ENCODE measurements at regions not wholly inside any gene's neighbourhood (a gene's known extent, or its start where the extent isn't known, plus 50 kb on each side); places are given as distances from the start of the nearest gene placed in this dataset.

DNA sequence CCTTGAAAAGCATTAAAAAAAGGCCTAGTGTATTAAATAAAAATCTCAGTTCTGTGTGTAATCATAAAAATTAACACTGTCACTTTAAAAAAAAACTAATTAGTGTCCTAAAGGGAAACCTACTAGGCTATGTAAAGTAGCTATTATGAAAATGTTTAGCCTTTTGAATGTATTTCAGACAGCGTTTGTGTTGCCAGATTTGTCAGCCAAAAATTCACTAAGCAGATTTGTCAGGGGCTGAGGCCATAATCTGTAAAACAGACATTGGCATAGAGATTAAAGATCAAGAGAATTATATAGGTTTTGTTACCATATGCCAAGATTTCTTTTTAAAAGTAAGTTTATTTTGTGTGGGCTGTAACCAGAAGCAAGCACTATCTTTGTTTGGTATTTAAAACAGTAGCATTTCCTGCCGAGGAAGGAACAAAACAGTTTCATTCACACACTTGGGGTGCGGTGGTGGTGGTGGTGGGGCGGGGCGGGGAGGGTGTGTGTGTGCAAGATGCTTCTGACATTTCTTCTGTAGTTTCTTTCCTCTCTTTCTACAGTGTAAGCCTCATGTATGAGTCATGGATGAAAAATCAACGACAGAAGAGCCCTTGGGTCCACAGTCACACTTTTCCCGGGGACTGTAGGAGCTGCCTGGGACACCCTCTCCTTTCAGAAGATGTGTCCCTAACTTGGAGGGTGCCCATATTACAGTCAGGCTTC is 328.5 kb upstream of the FANCL start:
- H4K20me1 ChIP-seq (replicated peaks in 1 of 2; ENCODE audit: control insufficient read depth in 1 of 2, insufficient read depth in 2 of 2, low read length in 2 of 2) = no peaks in the 10 kb centered on the region
- no peak overlapping the region for H3K27ac ChIP-seq (ENCODE audit: low read depth, low read length)
- no peak overlapping the region for H2BK12ac ChIP-seq (ENCODE audit: low read depth, low read length)
- H3K14ac ChIP-seq (ENCODE audit: insufficient read length) = peak overlapping the region; percentile 87
- H4K91ac ChIP-seq (replicated peaks; ENCODE audit: insufficient read length, low read length) = peak overlapping the region; percentile 17
- H3K4me3 ChIP-seq (ENCODE audit: extremely low read depth in 1 of 4, insufficient read depth in 2 of 4, low read depth in 3 of 4, low read length in 4 of 4) = no peak overlapping the region
- 39% methylated on average over 5 of the region's 7 CpGs; no CpG with 5 or more reads in 1 of the 2 experiments for WGBS, 2 experiments (ENCODE audit: extremely low coverage in 1 of 2, insufficient coverage in 1 of 2, insufficient read length in 1 of 2, insufficient replicate concordance in 2 of 2, low coverage in 1 of 2, low lambda C conversion rate in 2 of 2, missing lambda C conversion rate in 1 of 2)
- H3K23me2 ChIP-seq (ENCODE audit: low read depth, low read length) = no peaks in the 10 kb centered on the region
- no peaks in the 10 kb centered on the region for H3K79me1 ChIP-seq (ENCODE audit: low read depth, low read length)
- peaks cover 2 to 9% (median 5%) of the 10 kb centered on the region in 4 experiments; a peak in 4 of 7 replicates for H3K4me1 ChIP-seq (replicated peaks in 1 of 4; ENCODE audit: control insufficient read depth in 3 of 4, insufficient read depth in 4 of 4, low read length in 3 of 4)
- 0 out of 2 replicates have a peak overlapping the region, but pooled peaks have one; percentile 10 for H2BK5ac ChIP-seq (ENCODE audit: low read depth, low read length)
- H2BK15ac ChIP-seq (ENCODE audit: low read length) = no peak overlapping the region
- H3K9me3 ChIP-seq (ENCODE audit: insufficient read depth in 2 of 2, low read depth in 1 of 2, low read length in 1 of 2) = no peaks in the 10 kb centered on the region
- ChIA-PET CTCF (ENCODE audit: partially characterized antibody) (interaction anchor here (0.8 to 1.9 kb wide), 4 partner anchors 11 to 519 kb away, joined by 3 to 9 read pairs (median 3); no protein-coding TSS in a partner anchor), POLR2A (ENCODE audit: partially characterized antibody) (no interaction called here)
- DNase-seq (ENCODE audit: low read depth in 1 of 2, low spot score in 2 of 2) (no peak), FAIRE-seq (no peak)
- no peak overlapping the region; a peak in 1 of 4 replicates for H3K4me2 ChIP-seq (ENCODE audit: insufficient read depth in 1 of 2, low read depth in 2 of 2, low read length in 2 of 2)
- no peak overlapping the region for H4K8ac ChIP-seq (ENCODE audit: extremely low read depth, insufficient read depth, low read length)
- no peaks in the 10 kb centered on the region for H3K36me3 ChIP-seq (ENCODE audit: control insufficient read depth in 2 of 4, insufficient read depth in 4 of 4, low read length in 3 of 4)
- H3K56ac ChIP-seq (replicated peaks; ENCODE audit: insufficient read length, low read depth, low read length) = no peak overlapping the region
- TF ChIP-seq MAFK (IDR thresholded peaks at IDR 0.05; ENCODE audit: low read depth, low read length) = no peak
- TF ChIP-seq, protein P1, sequence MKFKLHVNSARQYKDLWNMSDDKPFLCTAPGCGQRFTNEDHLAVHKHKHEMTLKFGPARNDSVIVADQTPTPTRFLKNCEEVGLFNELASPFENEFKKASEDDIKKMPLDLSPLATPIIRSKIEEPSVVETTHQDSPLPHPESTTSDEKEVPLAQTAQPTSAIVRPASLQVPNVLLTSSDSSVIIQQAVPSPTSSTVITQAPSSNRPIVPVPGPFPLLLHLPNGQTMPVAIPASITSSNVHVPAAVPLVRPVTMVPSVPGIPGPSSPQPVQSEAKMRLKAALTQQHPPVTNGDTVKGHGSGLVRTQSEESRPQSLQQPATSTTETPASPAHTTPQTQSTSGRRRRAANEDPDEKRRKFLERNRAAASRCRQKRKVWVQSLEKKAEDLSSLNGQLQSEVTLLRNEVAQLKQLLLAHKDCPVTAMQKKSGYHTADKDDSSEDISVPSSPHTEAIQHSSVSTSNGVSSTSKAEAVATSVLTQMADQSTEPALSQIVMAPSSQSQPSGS (IDR thresholded peaks at IDR 0.05; ENCODE audit: low read length) = no peak
- TF ChIP-seq TCF12 (IDR thresholded peaks at IDR 0.05; ENCODE audit: low read depth, low read length) = no peak
- TF ChIP-seq, protein P2, sequence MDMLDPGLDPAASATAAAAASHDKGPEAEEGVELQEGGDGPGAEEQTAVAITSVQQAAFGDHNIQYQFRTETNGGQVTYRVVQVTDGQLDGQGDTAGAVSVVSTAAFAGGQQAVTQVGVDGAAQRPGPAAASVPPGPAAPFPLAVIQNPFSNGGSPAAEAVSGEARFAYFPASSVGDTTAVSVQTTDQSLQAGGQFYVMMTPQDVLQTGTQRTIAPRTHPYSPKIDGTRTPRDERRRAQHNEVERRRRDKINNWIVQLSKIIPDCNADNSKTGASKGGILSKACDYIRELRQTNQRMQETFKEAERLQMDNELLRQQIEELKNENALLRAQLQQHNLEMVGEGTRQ (IDR thresholded peaks at IDR 0.05; ENCODE audit: low read length) = no peak
- TF ChIP-seq BACH1 (IDR thresholded peaks at IDR 0.05; ENCODE audit: low read length) = no peak
- H4K5ac ChIP-seq (ENCODE audit: insufficient read length, low read depth, low read length) = no peak overlapping the region
- H3K27me3 ChIP-seq (replicated peaks in 1 of 4; ENCODE audit: control insufficient read depth in 3 of 4, extremely low read depth in 1 of 4, insufficient read depth in 3 of 4, low read length in 3 of 4) = no peaks in the 10 kb centered on the region
- H3K23ac ChIP-seq (ENCODE audit: insufficient read length) = no peak overlapping the region
- no peak overlapping the region; the same call in 1 of the 2 replicates for H2BK20ac ChIP-seq (ENCODE audit: low read length)
- H3K4ac ChIP-seq (replicated peaks; ENCODE audit: insufficient read length, low read depth, low read length) = no peak overlapping the region
- no peaks in the 10 kb centered on the region for H3K79me2 ChIP-seq (ENCODE audit: control insufficient read depth in 1 of 2, insufficient read depth in 2 of 2, low read length in 2 of 2)
- H2BK120ac ChIP-seq (replicated peaks; ENCODE audit: low read depth, low read length) = peak overlapping the region; percentile 75
- no peak overlapping the region for H3K18ac ChIP-seq (ENCODE audit: extremely low read depth, low read length)
- H3K9ac ChIP-seq (replicated peaks in 1 of 4; ENCODE audit: extremely low read depth in 1 of 4, low read depth in 3 of 4, low read length in 3 of 4) = no peak overlapping the region
- H2AK5ac ChIP-seq (ENCODE audit: low read depth, low read length) = no peak overlapping the region
- peak overlapping the region; percentile 86; the same call in 1 of the 2 replicates for H2AFZ ChIP-seq (ENCODE audit: low read length)
